ENCODE measurements at regions not wholly inside any gene's neighbourhood (a gene's known extent, or its start where the extent isn't known, plus 50 kb on each side); places are given as distances from the start of the nearest gene placed in this dataset.
"Not testable (repeated sequence)": the region's sequence is repeated elsewhere in the genome, so short reads cannot be mapped to it uniquely, and the experiment has no call there.

- TF ChIP-seq, protein P1, sequence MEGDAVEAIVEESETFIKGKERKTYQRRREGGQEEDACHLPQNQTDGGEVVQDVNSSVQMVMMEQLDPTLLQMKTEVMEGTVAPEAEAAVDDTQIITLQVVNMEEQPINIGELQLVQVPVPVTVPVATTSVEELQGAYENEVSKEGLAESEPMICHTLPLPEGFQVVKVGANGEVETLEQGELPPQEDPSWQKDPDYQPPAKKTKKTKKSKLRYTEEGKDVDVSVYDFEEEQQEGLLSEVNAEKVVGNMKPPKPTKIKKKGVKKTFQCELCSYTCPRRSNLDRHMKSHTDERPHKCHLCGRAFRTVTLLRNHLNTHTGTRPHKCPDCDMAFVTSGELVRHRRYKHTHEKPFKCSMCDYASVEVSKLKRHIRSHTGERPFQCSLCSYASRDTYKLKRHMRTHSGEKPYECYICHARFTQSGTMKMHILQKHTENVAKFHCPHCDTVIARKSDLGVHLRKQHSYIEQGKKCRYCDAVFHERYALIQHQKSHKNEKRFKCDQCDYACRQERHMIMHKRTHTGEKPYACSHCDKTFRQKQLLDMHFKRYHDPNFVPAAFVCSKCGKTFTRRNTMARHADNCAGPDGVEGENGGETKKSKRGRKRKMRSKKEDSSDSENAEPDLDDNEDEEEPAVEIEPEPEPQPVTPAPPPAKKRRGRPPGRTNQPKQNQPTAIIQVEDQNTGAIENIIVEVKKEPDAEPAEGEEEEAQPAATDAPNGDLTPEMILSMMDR (IDR thresholded peaks at IDR 0.05): not testable (repeated sequence)
- TF ChIP-seq POLR2A (IDR thresholded peaks at IDR 0.05): not testable (repeated sequence)
Observed at GRCh38 chr3:25851693-25852259, 61.9 kb downstream of the OXSM start.

All from testis (tissue), 2 donors.